ENCODE measurements at regions not wholly inside any gene's neighbourhood (a gene's known extent, or its start where the extent isn't known, plus 50 kb on each side); places are given as distances from the start of the nearest gene placed in this dataset.

- Histone ChIP-seq H3K27me3 (ENCODE audit: control insufficient read depth, insufficient read depth, low read length) (no peaks in the 10 kb centered on the region), H3K36me3 (ENCODE audit: control insufficient read depth, insufficient read depth, low read length) (no peaks in the 10 kb centered on the region), H3K4me3 (ENCODE audit: low read depth, low read length) (no peak overlapping the region)
- DNase-seq (ENCODE audit: low read depth): peak; percentile 62
- no peak for TF ChIP-seq CTCF (IDR thresholded peaks at IDR 0.05; ENCODE audit: insufficient read depth, low read length, poor library complexity, severe bottlenecking)
Observed at GRCh38 chr10:28077889-28078288, 79.0 kb upstream of the ODAD2 start.

- H3K27me3 ChIP-seq (ENCODE audit: control insufficient read depth, insufficient read depth, low read length): no peaks in the 10 kb centered on the region
- TF ChIP-seq CTCF (IDR thresholded peaks at IDR 0.05; ENCODE audit: insufficient read depth, low read length, poor library complexity, severe bottlenecking): no peak
- no peak overlapping the region for H3K4me3 ChIP-seq (ENCODE audit: low read depth, low read length)
- no peak for DNase-seq (ENCODE audit: low read depth)
- H3K36me3 ChIP-seq (ENCODE audit: control insufficient read depth, insufficient read depth, low read length): no peaks in the 10 kb centered on the region
Observed at GRCh38 chr10:28075424-28075823, 76.5 kb upstream of the ODAD2 start.

- TF ChIP-seq CTCF (IDR thresholded peaks at IDR 0.05; ENCODE audit: insufficient read depth, low read length, poor library complexity, severe bottlenecking): no peak
- Histone ChIP-seq H3K27me3 (ENCODE audit: control insufficient read depth, insufficient read depth, low read length) (no peaks in the 10 kb centered on the region), H3K36me3 (ENCODE audit: control insufficient read depth, insufficient read depth, low read length) (no peaks in the 10 kb centered on the region), H3K4me3 (ENCODE audit: low read depth, low read length) (no peak overlapping the region)
- no peak for DNase-seq (ENCODE audit: low read depth)
Observed at GRCh38 chr10:28072573-28072972, 73.7 kb upstream of the ODAD2 start.

GRCh38 chr10:28060031-28060607, 61.2 kb upstream of the ODAD2 start:
- no peak for TF ChIP-seq CTCF (IDR thresholded peaks at IDR 0.05; ENCODE audit: insufficient read depth, low read length, poor library complexity, severe bottlenecking)
- no peak for DNase-seq (ENCODE audit: low read depth)
- Histone ChIP-seq H3K36me3 (ENCODE audit: control insufficient read depth, insufficient read depth, low read length) (no peaks in the 10 kb centered on the region), H3K27me3 (ENCODE audit: control insufficient read depth, insufficient read depth, low read length) (no peaks in the 10 kb centered on the region), H3K4me3 (ENCODE audit: low read depth, low read length) (no peak overlapping the region)

- no peak for TF ChIP-seq CTCF (IDR thresholded peaks at IDR 0.05; ENCODE audit: insufficient read depth, low read length, poor library complexity, severe bottlenecking)
- no peaks in the 10 kb centered on the region for H3K27me3 ChIP-seq (ENCODE audit: control insufficient read depth, insufficient read depth, low read length)
- no peaks in the 10 kb centered on the region for H3K36me3 ChIP-seq (ENCODE audit: control insufficient read depth, insufficient read depth, low read length)
- no peak for DNase-seq (ENCODE audit: low read depth)
- H3K4me3 ChIP-seq (ENCODE audit: low read depth, low read length): no peak overlapping the region
Observed at GRCh38 chr10:28058746-28059145, 59.9 kb upstream of the ODAD2 start.

- H3K36me3 ChIP-seq (ENCODE audit: control insufficient read depth, insufficient read depth, low read length): no peaks in the 10 kb centered on the region
- no peaks in the 10 kb centered on the region for H3K27me3 ChIP-seq (ENCODE audit: control insufficient read depth, insufficient read depth, low read length)
- DNase-seq (ENCODE audit: low read depth): peak; percentile 54
- no peak for TF ChIP-seq CTCF (IDR thresholded peaks at IDR 0.05; ENCODE audit: insufficient read depth, low read length, poor library complexity, severe bottlenecking)
- no peak overlapping the region for H3K4me3 ChIP-seq (ENCODE audit: low read depth, low read length)
Observed at GRCh38 chr10:28054228-28054860, 55.5 kb upstream of the ODAD2 start.

Measured in kidney epithelial cell (primary cell).